Activated naive CD4-positive, alpha-beta T cell treated with anti-CD3 and anti-CD28 coated beads, Interleukin-2, amount 10 ng/mL, durations not matched to agents 7 days and 5 days (primary cell): ENCODE measurements at regions not wholly inside any gene's neighbourhood (a gene's known extent, or its start where the extent isn't known, plus 50 kb on each side); places are given as distances from the start of the nearest gene placed in this dataset.
"Not testable (repeated sequence)": the region's sequence is repeated elsewhere in the genome, so short reads cannot be mapped to it uniquely, and the experiment has no call there.

Experiments used
- CTCF ChIA-PET: fragments of 350-600 bp; sonication (Branson Sonifier 250); formaldehyde crosslinking; loops from one replicate; lab custom pipeline; 2021; ENCODE audit warnings: antibody characterized with exemption; lab: Charles Lee
- DNase-seq: peaks from one replicate; pipeline ENCODE4 v3.0.0-alpha.2; 2020
- H3K27ac Mint-ChIP-seq: one replicate; pipeline ENCODE4 v1.8.0; 2021; ENCODE audit warnings: mild to moderate bottlenecking, moderate library complexity, mixed read lengths
- H3K27me3 Mint-ChIP-seq: one replicate; pipeline ENCODE4 v1.8.0; 2021; ENCODE audit warnings: mild to moderate bottlenecking, mixed read lengths
- H3K36me3 Mint-ChIP-seq: one replicate; pipeline ENCODE4 v1.8.0; 2021; ENCODE audit warnings: mixed read lengths
- H3K4me1 Mint-ChIP-seq: one replicate; pipeline ENCODE4 v1.8.0; 2021; ENCODE audit warnings: mixed read lengths
- H3K4me3 Mint-ChIP-seq: one replicate; pipeline ENCODE4 v1.8.0; 2021; ENCODE audit warnings: mild to moderate bottlenecking, moderate library complexity, mixed read lengths
- H3K9me3 Mint-ChIP-seq: one replicate; pipeline ENCODE4 v1.8.0; 2021; ENCODE audit warnings: mixed read lengths

DNA sequence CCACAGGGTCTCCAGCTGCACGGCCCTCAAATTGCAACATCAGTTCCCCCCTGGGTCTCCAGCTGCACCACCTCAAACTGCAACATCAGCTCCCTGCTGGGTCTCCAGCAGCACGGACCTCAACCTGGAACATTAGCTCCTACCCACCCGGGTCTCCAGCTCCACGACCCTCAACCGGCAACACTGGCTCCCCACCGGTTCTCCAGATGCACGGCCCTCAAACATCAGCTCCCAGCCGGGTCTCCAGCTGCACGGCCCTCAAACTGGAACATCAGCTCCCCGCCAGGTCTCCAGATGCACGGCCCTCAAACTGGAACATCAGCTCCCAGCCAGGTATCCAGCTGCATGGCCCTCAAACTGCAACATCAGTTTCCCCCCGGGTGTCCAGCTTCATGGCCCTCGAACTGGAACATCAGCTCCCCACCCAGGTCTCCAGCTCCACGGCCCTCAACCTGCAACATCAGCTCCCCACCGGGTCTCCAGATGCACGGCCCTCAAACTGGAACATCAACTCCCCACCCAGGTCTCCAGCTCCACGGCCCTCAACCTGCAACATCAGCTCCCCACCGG lies 94.6 kb upstream of the LPCAT1 start:
- DNase-seq, H3K27ac Mint-ChIP-seq, H3K9me3 Mint-ChIP-seq, CTCF ChIA-PET, H3K4me3 Mint-ChIP-seq, H3K4me1 Mint-ChIP-seq, H3K27me3 Mint-ChIP-seq: not testable (repeated sequence)
- peaks cover 22% of the 10 kb centered on the region for H3K36me3 Mint-ChIP-seq

DNA sequence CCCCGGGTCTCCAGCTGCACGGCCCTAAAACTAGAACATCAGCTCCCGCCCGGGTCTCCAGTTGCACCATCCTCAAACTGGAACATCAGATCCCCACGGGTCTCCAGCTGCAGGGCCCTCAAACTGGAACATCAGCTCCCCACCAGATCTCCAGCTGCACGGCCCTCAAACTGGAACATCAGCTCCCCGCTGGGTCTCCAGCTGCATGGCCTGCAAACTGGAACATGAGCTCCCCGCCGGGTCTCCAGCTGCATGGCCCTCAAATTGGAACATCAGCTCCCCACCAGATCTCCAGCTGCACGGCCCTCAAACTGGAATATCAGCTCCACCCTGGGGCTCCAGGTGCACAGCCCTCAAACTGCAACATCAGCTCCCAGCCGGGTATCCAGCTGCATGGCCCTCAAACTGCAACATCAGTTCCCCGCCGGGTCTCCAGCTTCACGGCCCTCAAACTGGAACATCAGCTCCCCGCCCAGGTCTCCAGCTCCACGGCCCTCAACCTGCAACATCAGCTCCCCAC lies 93.5 kb upstream of the LPCAT1 start:
- not testable (repeated sequence) for H3K27me3 Mint-ChIP-seq, DNase-seq, H3K4me1 Mint-ChIP-seq, H3K4me3 Mint-ChIP-seq, H3K9me3 Mint-ChIP-seq, H3K27ac Mint-ChIP-seq
- CTCF ChIA-PET: interaction anchor here (0.6 to 0.7 kb wide), 2 partner anchors 232 to 524 kb away, joined by 3 read pairs; no protein-coding TSS in a partner anchor
- H3K36me3 Mint-ChIP-seq: peaks cover 22% of the 10 kb centered on the region

DNA sequence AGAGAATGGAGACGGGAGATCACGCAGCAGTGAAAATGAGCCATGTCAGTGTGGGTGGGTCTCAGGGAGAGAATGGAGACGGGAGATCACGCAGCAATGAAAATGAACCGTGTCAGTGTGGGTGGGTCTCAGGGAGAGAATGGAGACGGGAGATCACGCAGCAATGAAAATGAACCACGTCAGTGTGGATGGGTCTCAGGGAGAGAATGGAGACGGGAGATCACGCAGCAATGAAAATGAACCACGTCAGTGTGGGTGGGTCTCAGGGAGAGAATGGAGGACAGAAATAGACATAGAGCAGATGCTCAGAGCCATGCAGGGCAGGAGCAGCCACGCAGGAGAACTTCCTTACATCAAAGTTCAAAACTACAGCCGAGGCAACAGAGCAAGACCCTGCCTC lies 89.8 kb upstream of the LPCAT1 start:
- H3K4me1 Mint-ChIP-seq, H3K4me3 Mint-ChIP-seq, CTCF ChIA-PET, H3K27ac Mint-ChIP-seq, DNase-seq, H3K9me3 Mint-ChIP-seq, H3K27me3 Mint-ChIP-seq: not testable (repeated sequence)
- peaks cover 12% of the 10 kb centered on the region for H3K36me3 Mint-ChIP-seq

DNA sequence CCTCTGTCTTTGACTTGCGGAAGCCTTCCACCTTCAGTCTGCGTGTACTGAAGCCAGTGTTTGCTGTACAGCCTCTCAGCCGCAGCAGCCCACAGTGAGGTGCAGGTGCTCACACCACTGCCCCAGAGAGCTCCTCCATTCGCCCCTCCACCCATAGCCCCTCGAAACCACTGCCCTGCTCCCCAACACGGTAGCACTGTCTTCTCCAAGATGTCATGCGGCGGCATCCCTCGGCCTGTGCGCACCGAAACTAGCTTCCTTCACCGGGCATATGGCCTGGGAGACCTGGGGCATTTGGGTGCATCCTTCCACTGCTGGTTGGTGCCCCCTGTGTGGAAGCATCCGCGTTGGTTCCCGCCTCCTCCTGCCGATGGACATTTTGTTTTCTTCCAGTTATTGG lies 86.8 kb upstream of the LPCAT1 start:
- peaks cover 21% of the 10 kb centered on the region for H3K4me1 Mint-ChIP-seq
- DNase-seq, H3K4me3 Mint-ChIP-seq, CTCF ChIA-PET, H3K36me3 Mint-ChIP-seq, H3K9me3 Mint-ChIP-seq, H3K27ac Mint-ChIP-seq, H3K27me3 Mint-ChIP-seq: not testable (repeated sequence)

DNA sequence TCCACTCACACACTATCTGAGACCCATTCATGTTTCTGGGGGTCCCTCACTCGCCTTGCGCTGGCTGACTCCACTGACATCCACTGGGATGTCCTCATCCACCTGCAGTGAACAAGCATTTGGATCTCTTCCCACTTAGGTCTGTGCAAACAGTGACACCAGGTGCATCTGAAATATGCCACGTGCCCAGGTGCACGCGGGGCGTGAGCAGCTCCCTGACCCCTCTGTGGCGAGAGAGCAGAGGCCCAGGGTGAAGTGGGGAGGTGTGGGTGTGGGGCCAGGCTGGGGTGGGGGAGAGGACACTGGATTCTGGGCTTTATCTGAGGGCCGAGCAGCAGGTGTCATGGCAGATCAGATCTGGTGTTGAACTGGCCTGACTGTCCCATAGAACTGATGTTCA lies 85.4 kb upstream of the LPCAT1 start:
- H3K27ac Mint-ChIP-seq, H3K9me3 Mint-ChIP-seq, H3K36me3 Mint-ChIP-seq, DNase-seq, H3K4me3 Mint-ChIP-seq, CTCF ChIA-PET: not testable (repeated sequence)
- Mint-ChIP-seq H3K27me3 (peaks cover 13% of the 10 kb centered on the region), H3K4me1 (peaks cover 21% of the 10 kb centered on the region)

DNA sequence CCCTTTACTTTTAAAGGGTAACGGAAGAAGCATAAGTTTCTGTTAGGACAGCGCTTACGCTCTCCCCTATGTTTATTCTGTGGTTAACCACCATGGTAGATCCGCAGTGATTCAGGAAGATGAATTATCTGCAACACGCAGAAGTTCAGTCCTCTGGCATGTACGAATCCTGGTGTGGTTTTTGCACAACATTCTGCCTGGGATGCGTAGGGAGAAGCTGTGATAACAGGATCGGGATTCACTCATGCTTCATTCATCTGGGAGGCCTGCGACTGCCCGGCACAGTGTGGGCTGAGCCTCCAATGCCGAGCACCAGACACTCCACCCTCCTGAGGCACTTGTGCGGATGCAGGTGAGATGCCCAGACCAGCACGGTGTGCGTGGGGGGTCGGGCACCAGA lies 84.6 kb upstream of the LPCAT1 start:
- Mint-ChIP-seq H3K27me3 (peaks cover 14% of the 10 kb centered on the region), H3K4me1 (peaks cover 21% of the 10 kb centered on the region)
- H3K4me3 Mint-ChIP-seq, CTCF ChIA-PET, H3K36me3 Mint-ChIP-seq, H3K27ac Mint-ChIP-seq, DNase-seq, H3K9me3 Mint-ChIP-seq: not testable (repeated sequence)

DNA sequence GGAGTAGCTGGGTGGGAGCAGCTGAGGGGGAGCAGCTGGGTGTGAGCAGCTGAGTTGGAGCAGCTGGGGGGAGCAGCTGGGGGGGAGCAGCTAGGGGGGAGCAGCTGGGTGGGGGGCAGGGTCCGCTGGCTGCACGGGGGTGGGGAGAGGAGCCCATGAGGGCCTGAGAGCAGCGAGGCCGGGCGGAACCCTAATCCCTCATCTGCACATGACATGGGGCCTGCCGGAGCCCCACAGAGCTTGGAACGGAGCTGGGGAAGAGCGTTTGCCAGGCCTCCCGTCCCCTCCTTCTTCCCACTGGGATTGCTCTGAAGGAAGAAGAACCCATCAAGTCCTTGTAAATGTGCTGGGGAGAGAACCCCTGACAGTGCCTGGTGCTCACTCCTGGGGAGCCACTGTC lies 83.2 kb upstream of the LPCAT1 start:
- CTCF ChIA-PET: interaction anchor here (0.6 to 0.7 kb wide), 2 partner anchors 717 to 1187 kb away, joined by 3 read pairs; no protein-coding TSS in a partner anchor
- Mint-ChIP-seq H3K27me3 (peaks cover 14% of the 10 kb centered on the region), H3K4me1 (peaks cover 21% of the 10 kb centered on the region)
- H3K36me3 Mint-ChIP-seq, H3K27ac Mint-ChIP-seq, H3K9me3 Mint-ChIP-seq, H3K4me3 Mint-ChIP-seq, DNase-seq: not testable (repeated sequence)

DNA sequence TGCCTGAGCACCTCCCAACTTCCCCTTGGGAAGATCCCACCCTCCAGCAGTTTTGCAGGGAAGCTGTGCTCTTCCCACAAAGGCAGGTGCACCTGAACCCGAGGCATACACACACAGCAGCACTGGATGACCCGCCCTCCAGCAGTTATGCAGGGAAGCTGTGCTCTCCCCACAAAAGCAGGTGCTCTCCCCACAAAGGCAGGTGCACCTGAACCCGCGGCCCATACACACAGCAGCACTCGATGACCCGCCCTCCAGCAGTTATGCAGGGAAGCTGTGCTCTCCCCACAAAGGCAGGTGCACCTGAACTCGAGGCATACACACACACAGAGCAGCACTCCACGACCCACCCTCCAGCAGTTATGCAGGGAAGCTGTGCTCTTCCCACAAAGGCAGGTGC lies 80.2 kb upstream of the LPCAT1 start:
- CTCF ChIA-PET, H3K36me3 Mint-ChIP-seq, H3K27me3 Mint-ChIP-seq, DNase-seq, H3K27ac Mint-ChIP-seq, H3K9me3 Mint-ChIP-seq, H3K4me3 Mint-ChIP-seq: not testable (repeated sequence)
- peaks cover 24% of the 10 kb centered on the region for H3K4me1 Mint-ChIP-seq

DNA sequence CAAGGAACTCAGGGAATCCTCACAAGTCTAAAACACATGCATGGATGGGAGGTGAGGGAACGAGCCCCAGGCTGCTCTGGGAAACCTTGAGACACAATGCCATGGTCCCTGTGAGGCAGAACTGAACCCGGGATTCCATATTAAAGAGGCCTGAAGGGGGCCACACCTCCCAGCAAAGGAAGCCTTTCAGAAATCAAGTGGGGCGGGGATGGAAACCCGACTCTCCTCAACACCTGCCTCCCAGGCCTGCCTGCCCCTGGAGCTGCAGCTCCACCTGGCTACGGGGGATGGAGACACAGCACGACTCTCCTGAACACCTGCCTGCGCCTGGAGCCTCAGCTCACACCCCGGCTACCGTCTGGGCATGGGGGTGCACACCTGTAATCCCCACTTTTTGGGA lies 77.8 kb upstream of the LPCAT1 start:
- not testable (repeated sequence) for H3K27me3 Mint-ChIP-seq, H3K9me3 Mint-ChIP-seq, H3K36me3 Mint-ChIP-seq, DNase-seq, H3K4me3 Mint-ChIP-seq, H3K27ac Mint-ChIP-seq
- peaks cover 10% of the 10 kb centered on the region for H3K4me1 Mint-ChIP-seq
- CTCF ChIA-PET: interaction anchor here (1.9 kb wide), 1 partner anchor 222 kb away, joined by 4 read pairs; no protein-coding TSS in a partner anchor

DNA sequence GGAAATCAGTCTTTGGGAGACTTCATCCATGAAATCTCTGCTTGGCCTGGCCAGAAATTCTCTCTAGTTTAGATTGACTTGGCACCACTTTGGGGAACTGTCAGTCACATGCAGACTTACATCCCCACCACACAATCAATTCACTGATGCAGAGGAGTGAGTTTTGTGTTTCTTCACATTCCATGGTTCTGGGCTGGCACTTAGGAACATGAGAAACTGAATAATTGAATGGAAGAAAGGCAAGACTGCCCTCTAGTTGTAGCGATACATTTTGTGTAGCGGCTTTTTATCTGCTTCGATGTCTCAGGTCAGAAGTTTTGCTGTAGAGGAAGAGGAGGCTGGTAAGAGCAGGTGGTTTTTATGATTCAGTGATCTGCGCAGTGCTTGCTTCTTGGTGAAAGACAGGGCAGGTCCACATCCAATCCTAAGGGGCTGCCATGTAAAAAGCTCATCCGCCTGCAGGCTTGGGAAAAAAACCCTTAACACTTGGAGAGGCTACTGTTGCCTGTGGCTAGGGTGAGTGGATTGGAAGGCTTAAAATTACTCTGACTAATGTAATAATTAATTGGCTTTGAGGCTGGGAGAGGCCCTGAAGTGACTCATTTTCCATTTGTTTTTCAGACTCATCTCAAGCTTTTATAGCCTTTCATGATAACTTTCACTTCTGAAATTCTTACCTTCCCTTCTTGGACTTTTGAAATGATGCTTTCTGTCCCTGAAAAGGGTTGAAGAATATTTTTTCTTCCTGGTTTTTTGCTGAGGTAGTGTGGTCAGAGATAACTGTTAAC lies 75.4 kb upstream of the LPCAT1 start:
- DNase-seq, H3K9me3 Mint-ChIP-seq, H3K4me3 Mint-ChIP-seq, H3K27me3 Mint-ChIP-seq, CTCF ChIA-PET, H3K36me3 Mint-ChIP-seq, H3K27ac Mint-ChIP-seq: not testable (repeated sequence)
- H3K4me1 Mint-ChIP-seq: peaks cover 13% of the 10 kb centered on the region

DNA sequence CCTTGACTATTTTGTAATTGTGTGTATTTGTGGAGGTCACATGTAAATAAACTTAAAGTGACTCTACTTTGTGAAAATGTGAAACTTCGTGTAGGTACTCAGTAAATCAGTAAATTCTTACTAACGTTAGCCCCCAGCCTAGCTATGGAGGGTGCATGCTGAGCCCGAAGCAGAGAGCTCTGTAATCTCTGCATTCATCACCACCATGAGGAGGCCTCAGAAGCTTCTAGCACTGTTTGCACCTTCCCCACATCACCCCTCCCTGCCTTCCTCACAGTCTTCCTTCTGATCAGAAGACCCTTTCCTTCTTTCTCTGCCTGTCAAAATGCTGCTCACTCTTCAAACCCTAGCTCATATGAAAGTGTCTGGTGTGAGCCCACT lies 73.3 kb upstream of the LPCAT1 start:
- CTCF ChIA-PET, H3K27me3 Mint-ChIP-seq, H3K27ac Mint-ChIP-seq, H3K9me3 Mint-ChIP-seq, H3K36me3 Mint-ChIP-seq, DNase-seq: not testable (repeated sequence)
- peaks cover 13% of the 10 kb centered on the region for H3K4me1 Mint-ChIP-seq
- peak overlapping the region; percentile 54 for H3K4me3 Mint-ChIP-seq

DNA sequence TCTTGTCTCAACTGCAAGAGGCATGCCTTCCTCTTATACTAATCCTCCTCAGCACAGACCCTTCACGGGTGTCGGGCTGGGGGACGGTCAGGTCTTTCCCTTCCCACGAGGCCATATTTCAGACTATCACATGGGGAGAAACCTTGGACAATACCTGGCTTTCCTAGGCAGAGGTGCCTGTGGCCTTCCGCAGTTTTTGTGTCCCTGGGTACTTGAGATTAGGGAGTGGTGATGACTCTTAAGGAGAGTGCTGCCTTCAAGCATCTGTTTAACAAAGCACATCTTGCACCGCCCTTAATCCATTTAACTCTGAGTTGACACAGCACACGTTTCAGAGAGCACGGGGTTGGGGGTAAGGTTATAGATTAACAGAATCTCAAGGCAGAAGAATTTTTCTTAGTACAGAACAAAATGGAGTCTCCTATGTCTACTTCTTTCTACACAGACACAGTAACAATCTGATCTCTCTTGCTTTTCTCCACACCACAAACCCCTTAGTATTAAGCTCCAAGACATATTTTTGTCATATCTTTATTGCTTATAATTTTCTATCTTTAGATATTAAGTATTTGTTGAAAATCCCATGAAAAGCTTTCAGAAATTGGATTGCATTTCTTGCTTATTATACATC lies 72.8 kb upstream of the LPCAT1 start:
- CTCF ChIA-PET, H3K27me3 Mint-ChIP-seq, H3K4me3 Mint-ChIP-seq, H3K9me3 Mint-ChIP-seq, DNase-seq, H3K27ac Mint-ChIP-seq, H3K36me3 Mint-ChIP-seq: not testable (repeated sequence)
- H3K4me1 Mint-ChIP-seq: peaks cover 13% of the 10 kb centered on the region

DNA sequence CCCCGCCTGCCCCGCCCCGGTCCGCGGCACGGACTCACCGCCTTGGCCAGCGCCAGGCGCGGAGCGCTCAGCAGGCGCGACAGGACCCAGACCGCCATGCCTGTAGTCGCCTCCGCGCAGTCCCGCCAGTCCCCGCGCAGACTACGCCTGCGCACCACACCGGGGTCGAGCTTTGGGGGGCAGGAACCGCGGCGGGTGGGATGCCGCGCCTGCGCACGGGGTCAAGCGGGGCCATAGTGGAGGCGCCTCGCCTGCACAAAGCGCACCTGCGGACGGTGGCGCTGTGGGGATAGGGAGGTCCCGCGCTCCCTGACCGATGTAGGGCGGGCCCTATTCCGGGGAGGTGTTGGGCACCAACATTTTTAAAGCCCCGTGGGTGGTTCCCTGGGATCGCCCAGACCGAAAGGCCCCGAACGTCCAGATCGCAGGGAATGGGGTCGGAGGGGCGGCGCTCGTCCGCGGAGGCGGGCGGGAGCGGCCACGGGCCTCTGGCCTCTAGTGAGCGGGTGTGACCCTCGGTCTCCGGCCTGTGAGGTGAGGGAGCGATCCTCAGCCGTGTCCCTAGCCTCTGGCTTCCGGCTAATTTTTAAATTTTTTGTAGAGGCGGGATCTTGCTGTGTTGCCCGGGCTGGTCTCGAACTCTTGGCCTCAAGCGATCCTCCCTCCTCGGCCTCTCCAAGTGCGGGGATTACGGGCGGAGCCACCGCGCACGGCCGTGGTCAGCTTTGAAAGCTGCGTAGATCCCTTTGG lies 70.8 kb upstream of the LPCAT1 start:
- no peaks in the 10 kb centered on the region for H3K27me3 Mint-ChIP-seq
- H3K4me3 Mint-ChIP-seq: peak overlapping the region; percentile 75
- no peaks in the 10 kb centered on the region for H3K9me3 Mint-ChIP-seq
- no peak overlapping the region for H3K27ac Mint-ChIP-seq
- CTCF ChIA-PET: interaction anchor here (0.8 to 1.4 kb wide), 4 partner anchors 10 to 124 kb away, joined by 3 read pairs; no protein-coding TSS in a partner anchor
- H3K36me3 Mint-ChIP-seq: no peaks in the 10 kb centered on the region
- peak; percentile 75 for DNase-seq
- peaks cover 10% of the 10 kb centered on the region for H3K4me1 Mint-ChIP-seq

DNA sequence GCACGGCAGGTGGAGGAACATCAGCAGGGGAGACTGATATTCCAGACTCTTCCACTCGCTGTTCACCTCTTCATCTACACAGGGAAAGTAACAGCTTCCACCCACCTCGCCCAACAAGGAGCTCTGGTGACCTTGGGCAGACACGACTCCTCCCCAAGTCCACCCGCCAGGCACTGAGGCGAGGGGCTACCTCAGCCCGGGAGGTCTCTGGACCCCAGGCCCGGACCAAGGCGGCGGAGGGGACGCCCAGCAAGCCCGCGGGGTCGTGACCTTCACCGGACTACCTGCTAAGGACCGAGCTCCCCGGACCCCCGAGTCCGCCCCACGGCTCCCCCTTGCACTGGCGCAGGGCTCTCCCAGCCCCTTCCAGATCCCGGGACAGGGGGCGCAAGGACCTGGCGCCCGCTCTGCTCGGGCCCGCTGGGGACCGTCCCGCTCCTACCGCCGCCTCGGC lies 70.2 kb upstream of the LPCAT1 start:
- peaks cover 6% of the 10 kb centered on the region for H3K4me1 Mint-ChIP-seq
- H3K27me3 Mint-ChIP-seq: no peaks in the 10 kb centered on the region
- CTCF ChIA-PET: interaction anchor here (0.8 to 1.4 kb wide), 3 partner anchors 9 to 124 kb away, joined by 3 read pairs; no protein-coding TSS in a partner anchor
- no peak for DNase-seq
- no peaks in the 10 kb centered on the region for H3K9me3 Mint-ChIP-seq
- H3K4me3 Mint-ChIP-seq: peak overlapping the region; percentile 75
- no peaks in the 10 kb centered on the region for H3K36me3 Mint-ChIP-seq
- H3K27ac Mint-ChIP-seq: no peak overlapping the region
